H9 (cell line): ENCODE measurements at regions not wholly inside any gene's neighbourhood (a gene's known extent, or its start where the extent isn't known, plus 50 kb on each side); places are given as distances from the start of the nearest gene placed in this dataset.

Source experiments
- DNase-seq: peaks from one replicate; pipeline ENCODE4 v3.0.0-alpha.2; 2017
- H2AFZ ChIP-seq: one replicate; pipeline ENCODE4 v1.6.1; 2013; ENCODE audit warnings: mild to moderate bottlenecking, low read length, control low read depth, moderate library complexity
- H2AK5ac ChIP-seq: 2 replicates; pipeline ENCODE4 v1.6.1; 2013; ENCODE audit warnings: low read length, control low read depth, mixed read lengths; ENCODE audit not compliant: insufficient read length
- H2BK120ac ChIP-seq: one replicate; pipeline ENCODE4 v1.6.1; 2013; ENCODE audit warnings: low read depth, mild to moderate bottlenecking, low read length, control low read depth, inconsistent platforms; ENCODE audit not compliant: poor library complexity, severe bottlenecking
- H2BK12ac ChIP-seq: 2 replicates; pipeline ENCODE4 v1.6.1; 2013; ENCODE audit warnings: low read length, control low read depth, mixed read lengths, low read depth; ENCODE audit not compliant: insufficient read length
- H2BK15ac ChIP-seq: 2 replicates; pipeline ENCODE4 v1.6.1; 2013; ENCODE audit warnings: low read depth, low read length, control low read depth
- H2BK20ac ChIP-seq: one replicate; pipeline ENCODE4 v1.6.1; 2013; ENCODE audit warnings: low read depth, mild to moderate bottlenecking, low read length, control low read depth, inconsistent platforms; ENCODE audit not compliant: poor library complexity, severe bottlenecking
- H2BK5ac ChIP-seq: 2 replicates; pipeline ENCODE4 v1.6.1; 2013; ENCODE audit warnings: low read length, control low read depth, mixed read lengths; ENCODE audit not compliant: insufficient read length
- H3K14ac ChIP-seq: 2 replicates; pipeline ENCODE4 v1.6.1; 2013; ENCODE audit warnings: low read length, control low read depth; ENCODE audit not compliant: insufficient read depth
- H3K18ac ChIP-seq: 2 replicates; pipeline ENCODE4 v1.6.1; 2013; ENCODE audit warnings: low read depth, mild to moderate bottlenecking, mixed read lengths, low read length, control low read depth; ENCODE audit not compliant: insufficient read length
- H3K23ac ChIP-seq: 2 replicates; pipeline ENCODE4 v1.6.1; 2013; ENCODE audit warnings: low read length, control low read depth, mixed read lengths, low read depth; ENCODE audit not compliant: insufficient read length
- H3K23me2 ChIP-seq: 2 replicates; pipeline ENCODE4 v1.6.1; 2013; ENCODE audit warnings: low read depth, mild to moderate bottlenecking, mixed read lengths, low read length, control low read depth; ENCODE audit not compliant: insufficient read length, poor library complexity, severe bottlenecking
- H3K27ac ChIP-seq: 2 replicates; pipeline ENCODE4 v1.5.1; 2013; ENCODE audit warnings: low read length, control low read depth, mixed read lengths, low read depth; ENCODE audit not compliant: insufficient read length
- H3K27me3 ChIP-seq: 2 replicates; pipeline ENCODE4 v1.6.1; 2013; ENCODE audit warnings: low read length, control low read depth, inconsistent platforms; ENCODE audit not compliant: insufficient read depth
- H3K4ac ChIP-seq: 2 replicates; pipeline ENCODE4 v1.6.1; 2013; ENCODE audit warnings: low read depth, mild to moderate bottlenecking, control low read depth, inconsistent platforms, low read length, moderate library complexity
- H3K4me1 ChIP-seq: 2 replicates; pipeline ENCODE4 v1.6.1; 2013; ENCODE audit warnings: low read length, control low read depth, inconsistent platforms; ENCODE audit not compliant: insufficient read depth
- H3K4me2 ChIP-seq: 2 replicates; pipeline ENCODE4 v1.6.1; 2013; ENCODE audit warnings: low read length, control low read depth, mixed read lengths; ENCODE audit not compliant: insufficient read length, insufficient read depth
- H3K56ac ChIP-seq: 2 replicates; pipeline ENCODE4 v1.6.1; 2013; ENCODE audit warnings: low read depth, mild to moderate bottlenecking, mixed read lengths, low read length, control low read depth; ENCODE audit not compliant: insufficient read length
- H3K79me1 ChIP-seq: 2 replicates; pipeline ENCODE4 v1.6.1; 2013; ENCODE audit warnings: low read depth, mild to moderate bottlenecking, moderate library complexity, low read length, control low read depth, inconsistent platforms; ENCODE audit not compliant: insufficient read depth, poor library complexity, severe bottlenecking
- H3K79me2 ChIP-seq: 2 replicates; pipeline ENCODE4 v1.6.1; 2013; ENCODE audit warnings: low read length, control low read depth, inconsistent platforms; ENCODE audit not compliant: insufficient read depth
- H3K9ac ChIP-seq: 2 replicates; pipeline ENCODE4 v1.6.1; 2013; ENCODE audit warnings: low read length, control low read depth, mixed read lengths; ENCODE audit not compliant: insufficient read length; ENCODE audit errors: extremely low read depth
- H3K9me3 ChIP-seq: one replicate; pipeline ENCODE4 v1.6.1; 2013; ENCODE audit warnings: low read depth, low read length, inconsistent platforms; ENCODE audit not compliant: control insufficient read depth
- H3T11ph ChIP-seq: one replicate; pipeline ENCODE4 v1.6.1; 2013; ENCODE audit warnings: mild to moderate bottlenecking, low read length, control low read depth, inconsistent platforms
- H4K20me1 ChIP-seq: one replicate; pipeline ENCODE4 v1.6.1; 2013; ENCODE audit not compliant: control insufficient read depth, insufficient read length, insufficient read depth
- H4K5ac ChIP-seq: 2 replicates; pipeline ENCODE4 v1.6.1; 2013; ENCODE audit warnings: low read depth, mild to moderate bottlenecking, mixed read lengths, low read length, control low read depth; ENCODE audit not compliant: insufficient read length
- H4K8ac ChIP-seq: replicated peaks from 2 replicates; pipeline ENCODE4 v1.6.1; 2013; ENCODE audit warnings: low read length, control low read depth, mixed read lengths, low read depth; ENCODE audit not compliant: insufficient read length
- H4K91ac ChIP-seq: 2 replicates; pipeline ENCODE4 v1.6.1; 2013; ENCODE audit warnings: low read depth, mild to moderate bottlenecking, moderate library complexity, mixed read lengths, low read length, control low read depth; ENCODE audit not compliant: insufficient read length
- H3K27ac Mint-ChIP-seq, 3 experiments: 2 replicates in 2 of 3; 3 replicates in 1 of 3; pipeline ENCODE4 v1.8.0; 2020 to 2021; ENCODE audit warnings: mixed read lengths in 3 of 3, mild to moderate bottlenecking in 1 of 3, moderate library complexity in 1 of 3
- H3K27me3 Mint-ChIP-seq: 2 replicates; pipeline ENCODE4 v1.8.0; 2021; ENCODE audit warnings: low read depth, mild to moderate bottlenecking, moderate library complexity, mixed read lengths
- H3K36me3 Mint-ChIP-seq, 3 experiments: 2 replicates in 2 of 3; 3 replicates in 1 of 3; pipeline ENCODE4 v1.8.0; 2020 to 2021; ENCODE audit warnings: low read depth in 3 of 3, mixed read lengths in 3 of 3; ENCODE audit not compliant: insufficient read depth in 1 of 3
- H3K4me1 Mint-ChIP-seq, 2 experiments: 2 replicates each; pipeline ENCODE4 v1.8.0; 2020; ENCODE audit warnings: mixed read lengths in 2 of 2
- H3K4me3 Mint-ChIP-seq, 2 experiments: 2 replicates in 1 of 2; 3 replicates in 1 of 2; pipeline ENCODE4 v1.8.0; 2020 to 2021; ENCODE audit warnings: mild to moderate bottlenecking in 2 of 2, mixed read lengths in 2 of 2, moderate library complexity in 1 of 2
- H3K9me3 Mint-ChIP-seq, 2 experiments: 2 replicates in 1 of 2; 3 replicates in 1 of 2; pipeline ENCODE4 v1.8.0; 2020; ENCODE audit warnings: mild to moderate bottlenecking in 2 of 2, mixed read lengths in 2 of 2, moderate library complexity in 1 of 2
- CTCF ChIP-seq: fragments of 200-600 bp; sonication (generic); conservative IDR thresholded peaks from 3 replicates; pipeline ENCODE4 v1.8.0; 2021; ENCODE audit warnings: antibody characterized with exemption, mild to moderate bottlenecking
- WGBS: extraction: QIAGEN DNeasy Blood & Tissue Kit; methylation state at CpG from one replicate; pipeline ENCODE4 v1.1.7; 2013; ENCODE audit warnings: missing lambda C conversion rate, low lambda C conversion rate, mixed read lengths; ENCODE audit not compliant: insufficient read length; ENCODE audit errors: extremely low coverage; 5-methylcytosine and 5-hydroxymethylcytosine counted together

- TF ChIP-seq CTCF = no peak
- H3K23me2 ChIP-seq = no peaks in the 10 kb centered on the region
These were observed 133.2 kb upstream of the GULP1 start for GRCh38 chr2:188158337-188159100.

More at GRCh38 chr2:188158337-188159100, 133.2 kb upstream of the GULP1 start:
- WGBS = no CpG with 5 or more reads among the region's 9 CpGs
- H2BK5ac ChIP-seq = no peak overlapping the region
- no peaks in the 10 kb centered on the region for H3K79me1 ChIP-seq
- H3T11ph ChIP-seq = no peak overlapping the region
- no peak overlapping the region for H4K8ac ChIP-seq
- H3K27ac ChIP-seq = no peak overlapping the region
- no peak overlapping the region for H3K4ac ChIP-seq
- H3K4me1 ChIP-seq = no peaks in the 10 kb centered on the region
- no peaks in the 10 kb centered on the region for H4K20me1 ChIP-seq
- H3K79me2 ChIP-seq = no peaks in the 10 kb centered on the region
- H4K5ac ChIP-seq = no peak overlapping the region
- no peak overlapping the region for H3K4me2 ChIP-seq
- Mint-ChIP-seq H3K4me3 (no peak overlapping the region), H3K27ac (no peak overlapping the region), H3K36me3 (no peaks in the 10 kb centered on the region), H3K9me3 (no peaks in the 10 kb centered on the region), H3K4me1 (no peaks in the 10 kb centered on the region), H3K27me3 (no peaks in the 10 kb centered on the region)
- no peak overlapping the region for H3K18ac ChIP-seq
- H2BK12ac ChIP-seq = no peak overlapping the region
- no peak overlapping the region for H2BK20ac ChIP-seq
- no peak overlapping the region for H3K9ac ChIP-seq
- H3K14ac ChIP-seq = no peak overlapping the region
- no peak for DNase-seq
- H2BK120ac ChIP-seq = no peak overlapping the region
- H3K56ac ChIP-seq = no peak overlapping the region
- no peak overlapping the region for H4K91ac ChIP-seq
- no peaks in the 10 kb centered on the region for H3K27me3 ChIP-seq
- H3K23ac ChIP-seq = no peak overlapping the region
- no peaks in the 10 kb centered on the region for H3K9me3 ChIP-seq
- H2BK15ac ChIP-seq = no peak overlapping the region
- no peak overlapping the region for H2AFZ ChIP-seq
- no peak overlapping the region for H2AK5ac ChIP-seq
